Neural cell (in vitro differentiated cells): ENCODE measurements at regions not wholly inside any gene's neighbourhood (a gene's known extent, or its start where the extent isn't known, plus 50 kb on each side); places are given as distances from the start of the nearest gene placed in this dataset.
A peak's percentile ranks its signal among the peaks of the same experiment; 100 is the strongest.

Experiments used
- H2AFZ ChIP-seq: fragments of 200-600, 300-800 bp; sonication (generic), shearing (Covaris generic); 2 replicates; pipeline ENCODE4 v1.6.0; 2014; ENCODE audit warnings: low read depth, mild to moderate bottlenecking, antibody characterized with exemption, low read length, moderate library complexity
- H3F3A ChIP-seq: fragments of 200-600 bp; shearing (Covaris generic); 2 replicates; pipeline ENCODE4 v1.6.1; 2016; ENCODE audit warnings: mild to moderate bottlenecking, moderate library complexity, mixed read lengths, antibody characterized with exemption, low read length; ENCODE audit not compliant: insufficient read depth, poor library complexity, severe bottlenecking
- H3K27ac ChIP-seq: fragments of 200-600, 300-800 bp; sonication (generic), shearing (Covaris generic); 2 replicates; pipeline ENCODE4 v1.5.1; 2014; ENCODE audit warnings: mild to moderate bottlenecking, low read length, moderate library complexity
- H3K27me3 ChIP-seq: fragments of 300-800, 200-600 bp; sonication (generic), shearing (Covaris generic); 2 replicates; pipeline ENCODE4 v1.6.0; 2014; ENCODE audit warnings: mild to moderate bottlenecking, low read depth, low read length, moderate library complexity; ENCODE audit not compliant: insufficient read depth
- H3K36me3 ChIP-seq: fragments of 300-800, 200-600 bp; sonication (generic), shearing (Covaris generic); 2 replicates; pipeline ENCODE4 v1.5.1; 2014; ENCODE audit warnings: mild to moderate bottlenecking, antibody characterized with exemption, low read length, moderate library complexity; ENCODE audit not compliant: insufficient read depth
- H3K4me2 ChIP-seq: fragments of 300-800, 200-600 bp; sonication (generic), shearing (Covaris generic); 2 replicates; pipeline ENCODE4 v1.6.0; 2014; ENCODE audit warnings: mild to moderate bottlenecking, low read length
- H3K4me3 ChIP-seq: fragments of 300-800, 200-600 bp; sonication (generic), shearing (Covaris generic); 2 replicates; pipeline ENCODE4 v1.5.1; 2014; ENCODE audit warnings: mild to moderate bottlenecking, low read length, moderate library complexity
- H3K79me2 ChIP-seq: fragments of 200-600 bp; shearing (Covaris generic); replicated peaks from 2 replicates; pipeline ENCODE4 v1.6.0; 2014; ENCODE audit warnings: mild to moderate bottlenecking, low read length, moderate library complexity; ENCODE audit not compliant: insufficient read depth
- H3K9ac ChIP-seq: fragments of 300-800, 200-600 bp; sonication (generic), shearing (Covaris generic); 2 replicates; pipeline ENCODE4 v1.6.1; 2016; ENCODE audit warnings: mild to moderate bottlenecking, low read length, mixed read lengths
- H3K9me2 ChIP-seq: fragments of 200-600 bp; shearing (Covaris generic); 2 replicates; pipeline ENCODE4 v1.6.1; 2016; ENCODE audit warnings: mild to moderate bottlenecking, low read length, mixed read lengths; ENCODE audit not compliant: insufficient read depth
- H3K9me3 ChIP-seq: fragments of 200-600, 300-800 bp; sonication (generic), shearing (Covaris generic); 2 replicates; pipeline ENCODE4 v1.6.1; 2016; ENCODE audit warnings: mild to moderate bottlenecking, mixed run types, low read length, moderate library complexity, mixed read lengths
- H4K20me1 ChIP-seq: fragments of 200-600 bp; shearing (Covaris generic); 2 replicates; pipeline ENCODE4 v1.6.1; 2016; ENCODE audit warnings: mild to moderate bottlenecking, mixed run types; ENCODE audit not compliant: insufficient read depth
- CTCF ChIP-seq: fragments of 450-650 bp; IDR thresholded peaks from 2 replicates; pipeline ENCODE4 v1.5.1; 2014; ENCODE audit warnings: antibody characterized with exemption, mild to moderate bottlenecking, moderate library complexity; ENCODE audit not compliant: poor library complexity, severe bottlenecking
- EP300 ChIP-seq: fragments of 450-650 bp; conservative IDR thresholded peaks from 2 replicates; pipeline ENCODE4 v1.6.1; 2014; ENCODE audit warnings: antibody characterized with exemption, mild to moderate bottlenecking, moderate library complexity; ENCODE audit not compliant: poor library complexity, severe bottlenecking
- EZH2 ChIP-seq: fragments of 200-600, 300-800 bp; shearing (Covaris generic), sonication (generic); IDR thresholded peaks from 2 replicates; pipeline ENCODE4 v1.6.1; 2014; ENCODE audit warnings: antibody characterized with exemption, low read length, borderline replicate concordance, mild to moderate bottlenecking; ENCODE audit not compliant: insufficient read depth, poor library complexity, severe bottlenecking
- MXI1 ChIP-seq: fragments of 450-650 bp; conservative IDR thresholded peaks from 2 replicates; pipeline ENCODE4 v1.6.1; 2014; ENCODE audit warnings: antibody characterized with exemption, mild to moderate bottlenecking; ENCODE audit not compliant: poor library complexity, severe bottlenecking
- POLR2AphosphoS5 ChIP-seq: IDR thresholded peaks from 2 replicates; pipeline ENCODE4 v1.6.1; 2012
- RAD21 ChIP-seq: fragments of 450-650 bp; conservative IDR thresholded peaks from 2 replicates; pipeline ENCODE4 v1.6.1; 2014; ENCODE audit warnings: antibody characterized with exemption, mild to moderate bottlenecking, moderate library complexity
- REST ChIP-seq: IDR thresholded peaks from 2 replicates; pipeline ENCODE4 v1.6.1; 2012; ENCODE audit warnings: borderline replicate concordance
- SMC3 ChIP-seq: fragments of 450-650 bp; conservative IDR thresholded peaks from 2 replicates; pipeline ENCODE4 v1.6.1; 2014; ENCODE audit warnings: antibody characterized with exemption, mild to moderate bottlenecking, moderate library complexity; ENCODE audit not compliant: poor library complexity
- TAF1 ChIP-seq: IDR thresholded peaks from 2 replicates; pipeline ENCODE4 v1.6.1; 2012; ENCODE audit warnings: low read depth

GRCh38 chr6:1039746-1040145 is 272.2 kb upstream of the FOXQ1 start:
- Histone ChIP-seq H3K36me3 (no peaks in the 10 kb centered on the region), H3K79me2 (no peaks in the 10 kb centered on the region), H3K27me3 (no peaks in the 10 kb centered on the region), H3K4me3 (no peak overlapping the region), H3K9me3 (no peaks in the 10 kb centered on the region), H3K9me2 (no peaks in the 10 kb centered on the region), H3K27ac (no peak overlapping the region), H2AFZ (no peak overlapping the region), H3K9ac (no peak overlapping the region), H3K4me2 (no peak overlapping the region), H4K20me1 (no peaks in the 10 kb centered on the region), H3F3A (no peaks in the 10 kb centered on the region)
- TF ChIP-seq EZH2: no peak
- no peak for TF ChIP-seq MXI1
- no peak for TF ChIP-seq CTCF
- TF ChIP-seq EP300: no peak
- TF ChIP-seq REST: no peak
- no peak for TF ChIP-seq TAF1

- Histone ChIP-seq H3K4me3 (no peak overlapping the region), H3K27ac (no peak overlapping the region), H3F3A (no peaks in the 10 kb centered on the region), H3K4me2 (no peak overlapping the region), H2AFZ (no peak overlapping the region), H3K36me3 (no peaks in the 10 kb centered on the region), H4K20me1 (no peaks in the 10 kb centered on the region), H3K79me2 (no peaks in the 10 kb centered on the region), H3K9me2 (no peaks in the 10 kb centered on the region), H3K27me3 (no peaks in the 10 kb centered on the region), H3K9me3 (no peaks in the 10 kb centered on the region), H3K9ac (no peak overlapping the region)
- no peak for TF ChIP-seq POLR2AphosphoS5
- TF ChIP-seq MXI1: no peak
- no peak for TF ChIP-seq TAF1
- no peak for TF ChIP-seq RAD21
- TF ChIP-seq EP300: no peak
These were observed 272.7 kb upstream of the FOXQ1 start for GRCh38 chr6:1039191-1039590.

GRCh38 chr6:1037430-1038202 is 274.3 kb upstream of the FOXQ1 start:
- peak overlapping the region; percentile 13 for H3K4me3 ChIP-seq
- no peaks in the 10 kb centered on the region for H3K9me2 ChIP-seq
- no peak overlapping the region for H3K4me2 ChIP-seq
- no peaks in the 10 kb centered on the region for H3K36me3 ChIP-seq
- H3K9ac ChIP-seq: peak overlapping the region; percentile 7
- no peaks in the 10 kb centered on the region for H3F3A ChIP-seq
- H3K79me2 ChIP-seq: no peaks in the 10 kb centered on the region
- H3K27me3 ChIP-seq: no peaks in the 10 kb centered on the region
- no peaks in the 10 kb centered on the region for H3K9me3 ChIP-seq
- H2AFZ ChIP-seq: no peak overlapping the region
- TF ChIP-seq SMC3 (no peak), EP300 (no peak), RAD21 (no peak), REST (no peak), POLR2AphosphoS5 (no peak), MXI1 (no peak), EZH2 (no peak), TAF1 (no peak), CTCF (no peak)
- H3K27ac ChIP-seq: no peak overlapping the region
- H4K20me1 ChIP-seq: no peaks in the 10 kb centered on the region
